GM23248 (cell line): ENCODE measurements at regions not wholly inside any gene's neighbourhood (a gene's known extent, or its start where the extent isn't known, plus 50 kb on each side); places are given as distances from the start of the nearest gene placed in this dataset.

Experiments
- EZH2 ChIP-seq: fragments of 200-600 bp; sonication (generic); IDR thresholded peaks from 2 replicates; pipeline ENCODE4 v1.6.1; 2018; ENCODE audit warnings: antibody characterized with exemption, mild to moderate bottlenecking; ENCODE audit not compliant: insufficient read depth, poor library complexity, severe bottlenecking
- EZH2phosphoT487 ChIP-seq: fragments of 200-600 bp; sonication (generic); IDR thresholded peaks from 2 replicates; pipeline ENCODE4 v1.6.1; 2018; ENCODE audit warnings: antibody characterized with exemption, moderate library complexity, mild to moderate bottlenecking, low read depth; ENCODE audit not compliant: insufficient read depth

DNA sequence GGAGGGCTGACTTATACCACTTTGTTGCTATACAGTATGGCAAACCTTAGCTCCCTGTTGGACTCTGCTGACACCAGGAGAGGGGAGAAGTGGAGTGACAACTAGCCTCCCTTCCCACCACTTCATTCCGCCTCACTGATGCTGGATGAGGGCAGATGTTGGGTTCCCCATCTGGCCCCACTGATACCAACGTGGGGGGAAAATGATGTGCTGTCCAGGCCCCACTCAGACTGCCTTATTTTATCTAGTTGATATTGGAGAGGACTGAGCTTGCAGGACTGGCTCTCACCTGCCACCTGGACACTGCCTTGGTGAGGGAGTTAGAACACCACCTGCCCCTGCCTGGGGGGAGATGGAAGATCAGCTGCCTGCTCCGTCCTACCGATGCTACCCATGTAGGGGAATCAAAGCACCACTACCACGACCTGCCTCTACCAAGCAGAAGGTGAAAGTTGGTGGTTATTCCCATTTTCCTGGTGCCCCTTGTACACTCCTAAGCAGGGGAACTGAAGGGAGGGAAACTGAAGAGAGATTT is 292.1 kb downstream of the GADD45G start:
- TF ChIP-seq EZH2 (no peak), EZH2phosphoT487 (no peak)
